CD14-positive monocyte (primary cell): ENCODE measurements at regions not wholly inside any gene's neighbourhood (a gene's known extent, or its start where the extent isn't known, plus 50 kb on each side); places are given as distances from the start of the nearest gene placed in this dataset.

Experiments used
- DNase-seq, 3 donors: peaks; one replicate each; pipeline ENCODE4 v3.0.0-alpha.2; 2011 to 2022
- H2AFZ ChIP-seq: 2 replicates; pipeline ENCODE4 v1.6.0; 2012; ENCODE audit warnings: mild to moderate bottlenecking, low read depth, low read length, inconsistent platforms; ENCODE audit not compliant: insufficient read depth, poor library complexity, severe bottlenecking
- H3K27ac ChIP-seq, 2 donors: 1 replicate in 1 of 2; 2 replicates in 1 of 2; pipeline ENCODE4 v1.5.1; 2012 to 2013; ENCODE audit warnings: low read length in 2 of 2, control low read depth in 1 of 2, inconsistent platforms in 1 of 2, low read depth in 1 of 2, mild to moderate bottlenecking in 1 of 2
- H3K27me3 ChIP-seq, 2 donors: one replicate each; pipeline versions ENCODE4 v1.6.0 to v1.6.1; 2011 to 2013; ENCODE audit warnings: low read length in 2 of 2; ENCODE audit not compliant: control insufficient read depth in 2 of 2, insufficient read depth in 2 of 2
- H3K36me3 ChIP-seq, 2 donors: replicated peaks in 1 of 2; 1 replicate in 1 of 2; 2 replicates in 1 of 2; pipeline versions ENCODE4 v1.5.1 to v1.6.1; 2012 to 2013; ENCODE audit warnings: low read length in 2 of 2, control low read depth in 1 of 2, inconsistent platforms in 1 of 2, mild to moderate bottlenecking in 1 of 2; ENCODE audit not compliant: insufficient read depth in 2 of 2, control insufficient read depth in 1 of 2
- H3K4me1 ChIP-seq, 2 donors: 1 replicate in 1 of 2; 2 replicates in 1 of 2; pipeline versions ENCODE4 v1.5.1 to v1.6.1; 2012 to 2013; ENCODE audit warnings: low read length in 2 of 2, control low read depth in 1 of 2, inconsistent platforms in 1 of 2, mild to moderate bottlenecking in 1 of 2, moderate library complexity in 1 of 2; ENCODE audit not compliant: insufficient read depth in 2 of 2, control insufficient read depth in 1 of 2
- H3K4me2 ChIP-seq: replicated peaks from 2 replicates; pipeline ENCODE3; 2012; ENCODE audit warnings: low read length, moderate library complexity, mild to moderate bottlenecking; ENCODE audit not compliant: poor library complexity, severe bottlenecking; ENCODE audit errors: extremely low read depth
- H3K4me3 ChIP-seq, 3 experiments: fragments of 200-600 bp in 1 of 3; sonication (generic) in 1 of 3; replicated peaks in 1 of 3; 1 replicate in 2 of 3; 2 replicates in 1 of 3; pipeline ENCODE4 v1.5.1; 2011 to 2013; ENCODE audit warnings: low read length in 3 of 3, mild to moderate bottlenecking in 3 of 3, control low read depth in 2 of 3, low read depth in 2 of 3, inconsistent platforms in 1 of 3, moderate library complexity in 1 of 3
- H3K79me2 ChIP-seq: 2 replicates; pipeline ENCODE4 v1.6.0; 2012; ENCODE audit warnings: mild to moderate bottlenecking, control low read depth, inconsistent platforms, low read length, moderate library complexity; ENCODE audit not compliant: insufficient read depth
- H3K9ac ChIP-seq: 2 replicates; pipeline ENCODE4 v1.6.0; 2017; ENCODE audit warnings: low read length, mild to moderate bottlenecking; ENCODE audit not compliant: insufficient read depth, poor library complexity, severe bottlenecking
- H3K9me3 ChIP-seq, 2 donors: replicated peaks in 1 of 2; 1 replicate in 1 of 2; 2 replicates in 1 of 2; pipeline versions ENCODE4 v1.5.1 to v1.6.1; 2012 to 2013; ENCODE audit warnings: low read length in 2 of 2, control low read depth in 1 of 2; ENCODE audit not compliant: control insufficient read depth in 1 of 2, insufficient read depth in 1 of 2
- H4K20me1 ChIP-seq: 2 replicates; pipeline ENCODE4 v1.6.0; 2012; ENCODE audit warnings: mild to moderate bottlenecking, low read length, control low read depth, moderate library complexity; ENCODE audit not compliant: insufficient read depth
- H3K27ac Mint-ChIP-seq, 7 donors: one replicate each; pipeline ENCODE4 v1.8.0; 2020; ENCODE audit warnings: mild to moderate bottlenecking in 7 of 7, mixed read lengths in 7 of 7, moderate library complexity in 6 of 7, inconsistent platforms in 2 of 7
- H3K27me3 Mint-ChIP-seq, 3 donors: one replicate each; pipeline ENCODE4 v1.8.0; 2021 to 2022; ENCODE audit warnings: low read depth in 3 of 3, mild to moderate bottlenecking in 3 of 3, mixed read lengths in 3 of 3, moderate library complexity in 3 of 3, inconsistent platforms in 1 of 3
- H3K36me3 Mint-ChIP-seq, 2 donors: one replicate each; pipeline ENCODE4 v1.8.0; 2020; ENCODE audit warnings: mixed read lengths in 2 of 2, inconsistent platforms in 1 of 2, mild to moderate bottlenecking in 1 of 2
- H3K4me1 Mint-ChIP-seq: one replicate; pipeline ENCODE4 v1.8.0; 2020; ENCODE audit warnings: mild to moderate bottlenecking, mixed read lengths
- H3K4me3 Mint-ChIP-seq, 2 donors: one replicate each; pipeline ENCODE4 v1.8.0; 2020; ENCODE audit warnings: mild to moderate bottlenecking in 2 of 2, mixed read lengths in 2 of 2, moderate library complexity in 1 of 2
- H3K9me3 Mint-ChIP-seq, 7 donors: one replicate each; pipeline ENCODE4 v1.8.0; 2020 to 2022; ENCODE audit warnings: mixed read lengths in 7 of 7, mild to moderate bottlenecking in 6 of 7, moderate library complexity in 6 of 7, inconsistent platforms in 2 of 7
- CTCF ChIP-seq: fragments of 200-600 bp; IDR thresholded peaks from one replicate; pipeline ENCODE4 v1.8.0; 2022; ENCODE audit warnings: antibody characterized with exemption, mild to moderate bottlenecking
- WGBS: methylation state at CpG from one replicate; pipeline ENCODE4 v1.1.5; 2013; ENCODE audit warnings: missing lambda C conversion rate; ENCODE audit not compliant: insufficient coverage; 5-methylcytosine and 5-hydroxymethylcytosine counted together
- intact Hi-C, 2 donors: fragments of 100-400 bp; cut with micrococcal nuclease; formaldehyde crosslinking; loops; one replicate each; pipeline versions ENCODE4 v1.15.0 to v1.15.1; 2023

DNA sequence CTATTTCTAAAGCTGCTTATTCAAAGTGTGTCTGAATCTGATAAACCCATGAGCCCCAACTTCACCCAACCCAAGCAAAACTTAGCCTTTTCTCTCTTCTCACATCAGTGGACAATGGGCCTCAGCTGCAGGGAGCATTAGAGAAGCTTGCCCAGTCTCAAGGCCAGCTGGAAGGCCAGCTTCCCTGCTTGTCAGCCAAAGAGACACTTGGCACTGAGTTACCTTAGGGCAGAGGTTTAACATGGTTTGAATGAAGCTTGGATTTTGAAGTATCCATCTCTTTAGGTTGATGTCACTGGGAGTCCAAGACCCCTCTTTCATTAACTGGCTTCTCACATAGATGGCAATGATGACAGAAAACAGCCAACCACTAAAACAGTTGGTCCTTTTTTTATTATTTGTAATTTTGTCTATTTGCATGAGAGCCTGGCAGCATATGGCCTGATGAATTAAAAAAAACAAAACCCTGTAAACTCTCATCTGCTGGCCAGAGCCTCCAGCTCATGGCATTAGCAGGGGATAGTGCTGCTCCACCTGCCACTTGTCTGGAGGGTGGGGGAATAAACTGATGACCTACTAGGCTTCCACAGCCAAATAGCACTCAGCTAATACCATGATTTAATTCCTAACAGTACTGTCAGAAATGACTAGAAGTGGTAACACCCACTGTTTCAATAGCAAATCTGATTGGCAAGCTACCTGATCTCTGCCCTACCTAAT is 137.0 kb downstream of the UBE2E3 start:
- no peaks in the 10 kb centered on the region for H4K20me1 ChIP-seq
- H3K4me2 ChIP-seq, result no peak overlapping the region
- Mint-ChIP-seq H3K9me3 (peaks cover 0 to 1% (median 0%) of the 10 kb centered on the region in 7 donors), H3K4me1 (no peaks in the 10 kb centered on the region), H3K36me3 (no peaks in the 10 kb centered on the region), H3K27ac (no peak overlapping the region), H3K4me3 (no peak overlapping the region), H3K27me3 (peaks cover 0 to 2% (median 0%) of the 10 kb centered on the region in 3 donors)
- H3K79me2 ChIP-seq, result no peaks in the 10 kb centered on the region
- no peak overlapping the region for H3K9ac ChIP-seq
- TF ChIP-seq CTCF, result no peak
- H3K4me1 ChIP-seq, result no peaks in the 10 kb centered on the region
- no peaks in the 10 kb centered on the region for H3K36me3 ChIP-seq
- DNase-seq, result no peak
- no peak overlapping the region for H2AFZ ChIP-seq
- H3K27me3 ChIP-seq, result no peaks in the 10 kb centered on the region
- H3K4me3 ChIP-seq, result no peak overlapping the region
- intact Hi-C loops, result no loop called here
- H3K27ac ChIP-seq, result no peak overlapping the region
- H3K9me3 ChIP-seq, result no peaks in the 10 kb centered on the region

GRCh38 chr2:181120625-181121024 is 140.2 kb downstream of the UBE2E3 start:
- WGBS, result no CpG with 5 or more reads among the region's 1 CpG
- no peak overlapping the region for H3K27ac ChIP-seq

More at GRCh38 chr2:181120625-181121024, 140.2 kb downstream of the UBE2E3 start:
- no peaks in the 10 kb centered on the region for H4K20me1 ChIP-seq
- H3K9ac ChIP-seq, result no peak overlapping the region
- intact Hi-C loops, result no loop called here
- no peaks in the 10 kb centered on the region for H3K9me3 Mint-ChIP-seq
- H3K27me3 ChIP-seq, result no peaks in the 10 kb centered on the region
- no peak overlapping the region for H3K4me3 Mint-ChIP-seq
- H3K4me3 ChIP-seq, result no peak overlapping the region
- H3K4me2 ChIP-seq, result no peak overlapping the region
- H3K36me3 ChIP-seq, result no peaks in the 10 kb centered on the region
- no peak for TF ChIP-seq CTCF
- H3K27me3 Mint-ChIP-seq, result peaks cover 0 to 2% (median 0%) of the 10 kb centered on the region in 3 donors
- H3K79me2 ChIP-seq, result no peaks in the 10 kb centered on the region
- no peaks in the 10 kb centered on the region for H3K9me3 ChIP-seq
- H3K4me1 ChIP-seq, result no peaks in the 10 kb centered on the region
- DNase-seq, result no peak
- peaks cover 4% of the 10 kb centered on the region for H3K4me1 Mint-ChIP-seq
- no peak overlapping the region for H3K27ac Mint-ChIP-seq
- H2AFZ ChIP-seq, result no peak overlapping the region
- H3K36me3 Mint-ChIP-seq, result no peaks in the 10 kb centered on the region
